ENCODE measurements at regions not wholly inside any gene's neighbourhood (a gene's known extent, or its start where the extent isn't known, plus 50 kb on each side); places are given as distances from the start of the nearest gene placed in this dataset.

DNA sequence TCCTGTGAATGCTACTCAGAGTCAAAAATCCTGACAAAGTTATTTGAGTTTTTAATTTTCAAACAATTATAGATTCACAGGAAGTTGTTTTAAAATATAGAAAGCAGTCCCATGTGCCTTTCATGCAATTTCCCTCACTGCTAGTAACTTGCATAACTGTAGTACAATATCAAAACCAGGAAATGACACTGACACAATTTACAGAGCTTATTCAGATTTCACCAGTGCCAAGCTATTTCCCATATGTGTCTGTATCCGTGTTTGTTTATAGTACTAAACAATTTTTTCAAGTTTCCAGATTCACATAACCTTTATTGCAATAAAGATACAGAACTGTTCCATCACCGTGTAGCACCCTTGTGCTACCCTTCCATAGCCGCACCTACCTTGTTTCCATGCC lies 934.6 kb downstream of the PCDH17 start:
- DNase-seq (ENCODE audit: low spot score) = no peak
- ATAC-seq = no peak
- Histone ChIP-seq H4K20me1 (ENCODE audit: insufficient read depth, low read length) (no peaks in the 10 kb centered on the region), H3K4me1 (ENCODE audit: insufficient read depth, low read length) (no peaks in the 10 kb centered on the region), H3K36me3 (replicated peaks in 1 of 2; ENCODE audit: control insufficient read depth in 1 of 2, insufficient read depth in 2 of 2, low read length in 2 of 2) (no peaks in the 10 kb centered on the region), H3K9me3 (ENCODE audit: low read length) (peaks cover 67% of the 10 kb centered on the region), H3K27ac (ENCODE audit: extremely low read length, insufficient read depth, low read length) (no peak overlapping the region), H2AFZ (ENCODE audit: low read length) (no peak overlapping the region), H3K9ac (ENCODE audit: insufficient read depth, low read depth, low read length) (no peak overlapping the region), H3K4me2 (ENCODE audit: low read depth, low read length) (no peak overlapping the region), H3K27me3 (ENCODE audit: control insufficient read depth in 1 of 2, insufficient read depth in 2 of 2, low read length in 2 of 2) (no peaks in the 10 kb centered on the region), H3K4me3 (replicated peaks in 1 of 3; ENCODE audit: insufficient read depth in 1 of 3, low read depth in 2 of 3, low read length in 3 of 3) (no peak overlapping the region), H3K79me2 (ENCODE audit: insufficient read depth, low read length) (no peaks in the 10 kb centered on the region)
- in situ Hi-C loops (cut with HindIII; ENCODE audit: extremely low pct_ligation_motif_present, low pct_unique_long_range_greater_than_20kb) (no loop called here), intact Hi-C loops (cut with micrococcal nuclease; ENCODE audit: unreplicated experiment) (no loop called here)
- ChIA-PET POLR2A (no interaction called here), CTCF (ENCODE audit: low intra/inter-chr PET ratio, low total read pairs) (no interaction called here)
- no peak for TF ChIP-seq SYNCRIP (IDR thresholded peaks at IDR 0.05; ENCODE audit: insufficient read depth, low read depth, low read length)
- TF ChIP-seq HNRNPK (IDR thresholded peaks at IDR 0.05; ENCODE audit: low read depth, low read length, poor library complexity, severe bottlenecking) = no peak
- TF ChIP-seq U2AF1 (optimal IDR thresholded peaks at IDR 0.05; ENCODE audit: low read depth, low read length) = no peak
- TF ChIP-seq, protein P1, sequence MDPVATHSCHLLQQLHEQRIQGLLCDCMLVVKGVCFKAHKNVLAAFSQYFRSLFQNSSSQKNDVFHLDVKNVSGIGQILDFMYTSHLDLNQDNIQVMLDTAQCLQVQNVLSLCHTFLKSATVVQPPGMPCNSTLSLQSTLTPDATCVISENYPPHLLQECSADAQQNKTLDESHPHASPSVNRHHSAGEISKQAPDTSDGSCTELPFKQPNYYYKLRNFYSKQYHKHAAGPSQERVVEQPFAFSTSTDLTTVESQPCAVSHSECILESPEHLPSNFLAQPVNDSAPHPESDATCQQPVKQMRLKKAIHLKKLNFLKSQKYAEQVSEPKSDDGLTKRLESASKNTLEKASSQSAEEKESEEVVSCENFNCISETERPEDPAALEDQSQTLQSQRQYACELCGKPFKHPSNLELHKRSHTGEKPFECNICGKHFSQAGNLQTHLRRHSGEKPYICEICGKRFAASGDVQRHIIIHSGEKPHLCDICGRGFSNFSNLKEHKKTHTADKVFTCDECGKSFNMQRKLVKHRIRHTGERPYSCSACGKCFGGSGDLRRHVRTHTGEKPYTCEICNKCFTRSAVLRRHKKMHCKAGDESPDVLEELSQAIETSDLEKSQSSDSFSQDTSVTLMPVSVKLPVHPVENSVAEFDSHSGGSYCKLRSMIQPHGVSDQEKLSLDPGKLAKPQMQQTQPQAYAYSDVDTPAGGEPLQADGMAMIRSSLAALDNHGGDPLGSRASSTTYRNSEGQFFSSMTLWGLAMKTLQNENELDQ (CRISPR knock-in tag; IDR thresholded peaks at IDR 0.05; ENCODE audit: borderline replicate concordance) = no peak
- no peak for TF ChIP-seq REPIN1 (CRISPR knock-in tag; IDR thresholded peaks at IDR 0.05; ENCODE audit: borderline replicate concordance, low read depth)
- TF ChIP-seq ZNF746 (CRISPR knock-in tag; IDR thresholded peaks at IDR 0.05) = no peak
- TF ChIP-seq ZNF782 (CRISPR knock-in tag; IDR thresholded peaks at IDR 0.05; ENCODE audit: borderline replicate concordance) = no peak
- TF ChIP-seq ZNF354B (CRISPR knock-in tag; IDR thresholded peaks at IDR 0.05) = no peak
- no peak for TF ChIP-seq ZNF260 (CRISPR knock-in tag; IDR thresholded peaks at IDR 0.05; ENCODE audit: borderline replicate concordance, low read depth)
- TF ChIP-seq RXRB (CRISPR knock-in tag; IDR thresholded peaks at IDR 0.05; ENCODE audit: borderline replicate concordance) = no peak
- TF ChIP-seq, protein P2, sequence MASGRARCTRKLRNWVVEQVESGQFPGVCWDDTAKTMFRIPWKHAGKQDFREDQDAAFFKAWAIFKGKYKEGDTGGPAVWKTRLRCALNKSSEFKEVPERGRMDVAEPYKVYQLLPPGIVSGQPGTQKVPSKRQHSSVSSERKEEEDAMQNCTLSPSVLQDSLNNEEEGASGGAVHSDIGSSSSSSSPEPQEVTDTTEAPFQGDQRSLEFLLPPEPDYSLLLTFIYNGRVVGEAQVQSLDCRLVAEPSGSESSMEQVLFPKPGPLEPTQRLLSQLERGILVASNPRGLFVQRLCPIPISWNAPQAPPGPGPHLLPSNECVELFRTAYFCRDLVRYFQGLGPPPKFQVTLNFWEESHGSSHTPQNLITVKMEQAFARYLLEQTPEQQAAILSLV (CRISPR knock-in tag; IDR thresholded peaks at IDR 0.05; ENCODE audit: borderline replicate concordance) = no peak
- TF ChIP-seq ZNF124 (CRISPR knock-in tag; IDR thresholded peaks at IDR 0.05) = no peak
- no peak for TF ChIP-seq NR3C1 (CRISPR knock-in tag; IDR thresholded peaks at IDR 0.05)
- no peak for TF ChIP-seq HES4 (CRISPR knock-in tag; IDR thresholded peaks at IDR 0.05; ENCODE audit: borderline replicate concordance)
- TF ChIP-seq HNF4A (CRISPR knock-in tag; IDR thresholded peaks at IDR 0.05) = no peak
- TF ChIP-seq ZSCAN21 (CRISPR knock-in tag; IDR thresholded peaks at IDR 0.05; ENCODE audit: borderline replicate concordance) = no peak
- no TSS peak for BruUV-seq (replicated peaks)
- WGBS (ENCODE audit: low lambda C conversion rate) = 34% methylated on average over 3 of the region's 3 CpGs
- FAIRE-seq = no peak

Data from HepG2 (cell line).